ENCODE measurements at regions not wholly inside any gene's neighbourhood (a gene's known extent, or its start where the extent isn't known, plus 50 kb on each side); places are given as distances from the start of the nearest gene placed in this dataset.
A peak's percentile ranks its signal among the peaks of the same experiment; 100 is the strongest.

DNA sequence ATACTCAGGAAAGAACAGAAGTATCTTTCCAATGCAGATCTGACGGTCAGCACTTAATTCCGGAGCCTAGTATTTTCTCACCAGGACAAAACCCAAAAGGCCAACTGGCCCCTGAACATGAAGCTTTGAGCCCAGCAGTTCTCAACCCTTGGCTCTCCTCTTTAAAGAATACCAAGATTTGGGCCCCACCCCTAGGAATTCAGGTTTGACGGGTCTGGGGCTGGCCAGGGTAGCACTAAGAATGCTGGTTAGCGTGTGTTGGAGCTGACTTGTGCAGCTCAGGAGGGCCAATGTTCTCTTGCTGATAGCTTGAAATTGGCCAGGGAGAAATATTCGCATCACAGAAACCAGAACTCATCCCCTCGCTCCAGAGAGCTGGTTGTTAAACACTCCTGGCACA, 88.3 kb upstream of the PTCH1 start:
- no peak for ATAC-seq
- H3K4me1 ChIP-seq: no peaks in the 10 kb centered on the region

DNA sequence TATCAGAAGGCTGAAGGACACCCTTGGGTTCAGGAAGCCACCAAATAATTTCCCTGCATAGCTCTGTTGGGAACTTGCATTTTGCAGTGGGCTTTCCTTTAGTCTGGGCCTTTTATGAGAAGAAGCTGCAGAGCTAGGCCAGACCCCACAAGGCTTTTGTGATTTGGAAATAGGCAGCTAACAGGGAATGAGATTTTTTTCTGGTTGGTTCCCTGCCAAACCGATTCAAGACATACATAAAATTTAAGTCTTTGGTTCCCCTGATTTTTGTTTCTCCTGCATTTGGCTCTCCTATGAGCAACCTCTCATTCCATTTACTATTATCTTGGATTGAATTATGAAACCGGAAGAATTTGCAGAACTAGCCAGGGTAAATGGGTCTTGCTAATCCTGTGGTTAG, 81.5 kb upstream of the PTCH1 start:
- Histone ChIP-seq H3K27ac (no peak overlapping the region), H3K36me3 (no peaks in the 10 kb centered on the region), H3K9me3 (no peaks in the 10 kb centered on the region), H3K4me3 (no peak overlapping the region), H3K4me1 (no peaks in the 10 kb centered on the region), H3K27me3 (no peaks in the 10 kb centered on the region)
- TF ChIP-seq, protein P1, sequence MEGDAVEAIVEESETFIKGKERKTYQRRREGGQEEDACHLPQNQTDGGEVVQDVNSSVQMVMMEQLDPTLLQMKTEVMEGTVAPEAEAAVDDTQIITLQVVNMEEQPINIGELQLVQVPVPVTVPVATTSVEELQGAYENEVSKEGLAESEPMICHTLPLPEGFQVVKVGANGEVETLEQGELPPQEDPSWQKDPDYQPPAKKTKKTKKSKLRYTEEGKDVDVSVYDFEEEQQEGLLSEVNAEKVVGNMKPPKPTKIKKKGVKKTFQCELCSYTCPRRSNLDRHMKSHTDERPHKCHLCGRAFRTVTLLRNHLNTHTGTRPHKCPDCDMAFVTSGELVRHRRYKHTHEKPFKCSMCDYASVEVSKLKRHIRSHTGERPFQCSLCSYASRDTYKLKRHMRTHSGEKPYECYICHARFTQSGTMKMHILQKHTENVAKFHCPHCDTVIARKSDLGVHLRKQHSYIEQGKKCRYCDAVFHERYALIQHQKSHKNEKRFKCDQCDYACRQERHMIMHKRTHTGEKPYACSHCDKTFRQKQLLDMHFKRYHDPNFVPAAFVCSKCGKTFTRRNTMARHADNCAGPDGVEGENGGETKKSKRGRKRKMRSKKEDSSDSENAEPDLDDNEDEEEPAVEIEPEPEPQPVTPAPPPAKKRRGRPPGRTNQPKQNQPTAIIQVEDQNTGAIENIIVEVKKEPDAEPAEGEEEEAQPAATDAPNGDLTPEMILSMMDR (IDR thresholded peaks at IDR 0.05): no peak
- intact Hi-C loops (cut with DNase I): no loop called here
- DNase-seq (peak in 1 of 4 donors; percentile 47), ATAC-seq (no peak)

More for the DNA sequence above, 88.3 kb upstream of the PTCH1 start:
- Histone ChIP-seq H3K4me3 (no peak overlapping the region), H3K36me3 (no peaks in the 10 kb centered on the region), H3K9me3 (no peaks in the 10 kb centered on the region), H3K27me3 (no peaks in the 10 kb centered on the region), H3K27ac (no peak overlapping the region)
- intact Hi-C loops (cut with DNase I): no loop called here
- TF ChIP-seq, protein P1 (IDR thresholded peaks at IDR 0.05): no peak
- no peak for DNase-seq

DNA sequence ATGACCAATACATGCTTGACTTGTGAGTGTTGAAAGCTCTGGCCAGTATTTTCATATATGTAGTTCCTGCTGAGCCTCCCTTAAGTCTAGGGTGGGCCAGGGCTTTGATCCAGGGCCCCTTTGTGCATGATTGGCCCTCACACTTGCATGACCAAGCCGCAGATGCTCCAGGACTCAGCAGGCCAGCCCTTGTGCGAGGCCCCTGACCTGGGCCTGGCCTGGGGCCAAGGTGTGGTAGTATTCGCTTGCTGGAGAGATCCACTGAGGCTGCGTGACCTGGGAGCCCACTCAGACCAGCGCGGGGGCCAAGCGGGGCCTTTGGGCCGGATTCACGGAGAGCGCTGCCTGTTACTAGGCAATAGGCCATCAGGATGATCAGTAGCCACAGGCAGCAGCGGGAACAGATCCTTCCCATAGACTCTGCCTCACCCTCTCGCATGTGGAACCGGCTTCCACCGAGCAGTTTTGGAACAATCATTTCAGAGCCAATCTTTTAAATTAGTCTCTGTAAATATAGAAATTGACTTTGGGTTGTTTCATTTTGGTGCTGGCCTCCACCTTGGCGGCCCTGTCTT, 79.0 kb upstream of the PTCH1 start:
- Histone ChIP-seq H3K36me3 (no peaks in the 10 kb centered on the region), H3K27ac (no peak overlapping the region), H3K9me3 (no peaks in the 10 kb centered on the region), H3K27me3 (no peaks in the 10 kb centered on the region), H3K4me1 (no peaks in the 10 kb centered on the region), H3K4me3 (no peak overlapping the region)
- intact Hi-C loops (cut with DNase I): no loop called here
- DNase-seq (no peak), ATAC-seq (no peak)
- TF ChIP-seq, protein P1 (IDR thresholded peaks at IDR 0.05): no peak

DNA sequence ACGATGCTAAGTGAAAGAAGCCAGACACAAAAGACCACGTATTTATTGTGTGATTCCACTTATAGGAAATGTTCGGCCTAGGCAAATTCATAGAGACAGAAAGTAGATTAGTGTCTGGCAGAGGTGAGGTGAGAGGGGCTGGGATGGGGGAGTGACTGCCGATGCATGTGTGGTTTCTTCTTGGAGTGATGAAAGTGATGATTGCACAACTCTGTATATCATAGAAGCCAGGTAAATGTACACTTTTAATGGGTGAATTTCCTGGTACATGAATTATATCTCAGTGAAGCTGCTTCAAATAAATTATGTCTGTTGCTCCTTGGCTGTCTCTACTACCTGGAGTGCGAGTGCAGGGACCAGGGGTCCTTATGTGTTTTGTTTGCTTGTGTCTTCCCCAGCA, 76.2 kb upstream of the PTCH1 start:
- intact Hi-C loops (cut with DNase I): no loop called here
- Histone ChIP-seq H3K9me3 (no peaks in the 10 kb centered on the region), H3K36me3 (no peaks in the 10 kb centered on the region), H3K4me1 (no peaks in the 10 kb centered on the region), H3K4me3 (no peak overlapping the region), H3K27me3 (no peaks in the 10 kb centered on the region), H3K27ac (no peak overlapping the region)
- TF ChIP-seq, protein P1 (IDR thresholded peaks at IDR 0.05): no peak
- ATAC-seq (no peak), DNase-seq (no peak)

DNA sequence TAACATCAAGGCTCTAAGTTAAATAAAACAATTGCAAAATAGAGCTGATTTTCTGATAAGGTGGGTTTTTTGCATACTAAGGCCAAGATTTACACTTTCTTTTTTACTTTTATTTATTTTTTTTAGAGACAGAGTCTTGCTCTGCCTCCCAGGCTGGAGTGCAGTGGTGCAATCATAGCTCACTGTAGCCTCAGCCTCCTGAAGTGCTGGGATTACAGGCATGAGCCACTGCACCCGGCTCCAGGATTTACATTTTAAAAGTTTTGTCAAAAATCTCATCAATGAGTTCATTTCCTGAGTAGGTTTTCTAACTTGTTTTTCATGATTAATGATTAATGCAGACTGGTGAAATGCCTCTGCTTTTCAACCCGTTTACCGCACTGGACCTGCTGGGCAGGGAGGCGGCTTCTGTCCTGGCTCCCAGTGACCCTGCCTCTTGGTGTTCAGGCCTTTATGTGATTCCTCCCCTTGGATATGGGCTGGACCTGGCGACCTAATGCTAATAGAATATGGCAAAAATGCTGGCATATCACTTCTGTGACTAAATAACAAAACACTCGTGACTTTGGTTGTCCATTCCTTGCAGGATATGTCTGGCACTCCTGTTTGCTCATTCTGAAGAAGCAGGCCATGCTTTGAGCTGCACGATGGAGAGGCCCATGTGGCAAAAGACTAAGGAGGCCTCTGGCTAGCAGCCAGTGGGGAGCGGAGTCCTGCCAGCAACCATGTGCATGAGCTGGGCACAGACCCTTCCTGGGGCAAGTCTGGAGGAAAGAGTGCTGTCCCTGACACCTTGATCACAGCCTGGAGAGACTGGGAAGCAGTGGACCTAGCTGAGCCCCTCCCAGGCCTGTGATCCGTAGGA, 72.2 kb upstream of the PTCH1 start:
- no peak overlapping the region for H3K4me3 ChIP-seq
- H3K27me3 ChIP-seq: no peaks in the 10 kb centered on the region
- H3K36me3 ChIP-seq: no peaks in the 10 kb centered on the region
- intact Hi-C loops (cut with DNase I): no loop called here
- ATAC-seq: no peak
- no peak overlapping the region for H3K27ac ChIP-seq
- DNase-seq: no peak
- H3K9me3 ChIP-seq: no peaks in the 10 kb centered on the region
- TF ChIP-seq, protein P1 (IDR thresholded peaks at IDR 0.05): no peak
- no peaks in the 10 kb centered on the region for H3K4me1 ChIP-seq
